ENCODE measurements at regions not wholly inside any gene's neighbourhood (a gene's known extent, or its start where the extent isn't known, plus 50 kb on each side); places are given as distances from the start of the nearest gene placed in this dataset.

DNA sequence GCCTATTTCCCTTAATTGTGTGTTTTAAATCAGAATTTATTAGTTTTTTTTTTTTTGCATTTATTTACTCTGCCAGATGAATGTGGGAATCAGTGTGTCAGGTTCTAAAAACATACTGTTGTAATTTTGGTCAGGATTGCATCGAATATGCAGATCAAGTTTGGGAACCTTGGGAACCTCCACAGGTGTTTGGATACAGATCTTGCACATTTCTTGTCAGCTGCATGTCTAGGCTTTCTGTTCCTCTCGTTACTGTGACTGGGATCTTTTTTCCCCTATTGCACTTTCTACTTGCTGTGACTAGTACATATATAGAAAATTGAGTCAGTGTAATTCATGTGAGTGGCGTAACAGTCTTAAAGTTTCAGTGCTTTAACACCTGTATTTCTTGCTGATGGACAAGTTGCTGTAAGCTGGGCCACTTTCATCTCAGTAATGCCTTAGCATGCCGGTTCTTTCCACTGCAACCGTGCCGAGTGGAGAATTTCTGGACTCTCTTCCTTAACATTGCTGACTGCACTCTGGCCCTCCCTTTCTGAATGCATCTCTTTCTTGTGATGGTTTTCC, 112.5 kb downstream of the TENT4A start:
- TF ChIP-seq REST (IDR thresholded peaks at IDR 0.05; ENCODE audit: insufficient read depth in 1 of 2, low read depth in 2 of 2, low read length in 2 of 2) = no peak
- no peak for TF ChIP-seq SIN3A (IDR thresholded peaks at IDR 0.05; ENCODE audit: borderline replicate concordance, insufficient read depth, low read length)
- no peak for TF ChIP-seq FOXP2 (optimal IDR thresholded peaks at IDR 0.05; ENCODE audit: borderline replicate concordance, extremely low read depth, extremely low read length, insufficient read depth)
- no peak for TF ChIP-seq POLR2AphosphoS5 (IDR thresholded peaks at IDR 0.05; ENCODE audit: low read depth, low read length)
- TF ChIP-seq TAF1 (IDR thresholded peaks at IDR 0.05; ENCODE audit: borderline replicate concordance, insufficient read depth, low read length) = no peak

- TF ChIP-seq FOXP2 (optimal IDR thresholded peaks at IDR 0.05; ENCODE audit: borderline replicate concordance, extremely low read depth, extremely low read length, insufficient read depth) (no peak), REST (IDR thresholded peaks at IDR 0.05; ENCODE audit: insufficient read depth in 1 of 2, low read depth in 2 of 2, low read length in 2 of 2) (no peak)
Measured at GRCh38 chr5:6826756-6827155, 113.5 kb downstream of the TENT4A start.

DNA sequence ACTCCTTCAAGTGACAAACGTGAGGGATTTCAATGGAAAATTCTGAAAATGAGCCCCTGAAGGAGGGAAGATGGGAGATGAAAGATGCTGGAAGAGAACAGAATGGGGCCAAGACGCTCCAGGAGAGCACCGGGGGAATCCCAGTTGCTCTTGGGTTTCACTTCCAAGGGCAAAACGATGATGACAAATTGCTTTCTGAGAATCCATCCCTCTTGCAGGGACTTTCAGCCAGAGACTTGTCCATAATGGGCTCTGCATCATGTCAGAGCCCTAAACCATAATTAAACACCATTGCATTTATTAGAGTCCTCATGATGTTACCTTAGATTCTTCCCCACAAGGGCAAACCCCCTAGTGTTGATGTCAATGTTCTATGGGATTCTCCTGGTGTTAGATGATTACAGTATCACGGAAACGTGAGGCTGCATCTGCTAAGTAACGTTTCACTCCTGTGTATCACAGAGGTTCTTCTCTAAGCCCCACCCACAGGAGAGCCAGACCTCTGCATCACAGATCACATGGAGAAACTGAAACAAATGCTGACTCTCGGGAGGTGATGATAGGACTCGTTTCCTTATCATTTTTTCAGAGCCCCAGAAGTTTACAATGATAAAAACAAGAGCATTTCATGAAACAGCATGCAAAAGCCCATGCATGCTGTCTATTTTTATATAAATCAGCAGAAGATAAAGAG, 114.4 kb downstream of the TENT4A start:
- no peak for TF ChIP-seq REST (IDR thresholded peaks at IDR 0.05; ENCODE audit: insufficient read depth in 1 of 2, low read depth in 2 of 2, low read length in 2 of 2)
- no peak for TF ChIP-seq SIN3A (IDR thresholded peaks at IDR 0.05; ENCODE audit: borderline replicate concordance, insufficient read depth, low read length)
- no peak for TF ChIP-seq FOXP2 (optimal IDR thresholded peaks at IDR 0.05; ENCODE audit: borderline replicate concordance, extremely low read depth, extremely low read length, insufficient read depth)
- TF ChIP-seq POLR2AphosphoS5 (IDR thresholded peaks at IDR 0.05; ENCODE audit: low read depth, low read length) = no peak
- no peak for TF ChIP-seq TAF1 (IDR thresholded peaks at IDR 0.05; ENCODE audit: borderline replicate concordance, insufficient read depth, low read length)

DNA sequence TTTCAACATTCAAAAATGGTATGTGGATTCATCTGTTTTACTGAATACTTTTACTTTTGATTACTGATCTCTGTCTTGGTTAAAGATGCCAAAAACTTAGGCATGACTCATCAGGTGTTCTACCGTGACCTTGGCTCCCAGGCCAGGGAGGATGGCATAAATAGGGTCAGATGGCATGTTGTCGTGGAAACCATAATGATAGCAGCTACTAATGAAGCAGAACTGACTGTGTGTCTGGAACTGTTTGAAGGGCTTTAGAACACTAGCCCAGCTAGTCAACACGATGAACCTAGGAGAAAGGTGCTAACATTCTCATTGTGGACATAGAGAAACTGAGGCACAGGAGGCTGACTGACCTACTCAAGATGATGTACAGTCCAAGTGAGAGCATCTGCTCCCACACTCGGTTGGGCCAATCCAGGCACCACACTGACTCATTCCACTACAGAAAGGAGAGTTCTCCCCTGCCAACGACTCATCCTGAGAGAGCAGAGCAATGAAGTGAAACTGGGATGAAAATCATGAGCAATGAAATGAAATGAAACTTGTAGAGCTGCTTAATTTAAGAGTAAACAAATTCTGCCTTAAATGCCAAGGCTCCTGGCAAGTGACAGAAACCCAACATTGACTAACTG, 116.0 kb downstream of the TENT4A start:
- TF ChIP-seq REST (IDR thresholded peaks at IDR 0.05; ENCODE audit: insufficient read depth in 1 of 2, low read depth in 2 of 2, low read length in 2 of 2) (no peak), SIN3A (IDR thresholded peaks at IDR 0.05; ENCODE audit: borderline replicate concordance, insufficient read depth, low read length) (no peak), FOXP2 (optimal IDR thresholded peaks at IDR 0.05; ENCODE audit: borderline replicate concordance, extremely low read depth, extremely low read length, insufficient read depth) (no peak), TAF1 (IDR thresholded peaks at IDR 0.05; ENCODE audit: borderline replicate concordance, insufficient read depth, low read length) (no peak), POLR2AphosphoS5 (IDR thresholded peaks at IDR 0.05; ENCODE audit: low read depth, low read length) (no peak)
